ENCODE measurements at regions not wholly inside any gene's neighbourhood (a gene's known extent, or its start where the extent isn't known, plus 50 kb on each side); places are given as distances from the start of the nearest gene placed in this dataset.

DNA sequence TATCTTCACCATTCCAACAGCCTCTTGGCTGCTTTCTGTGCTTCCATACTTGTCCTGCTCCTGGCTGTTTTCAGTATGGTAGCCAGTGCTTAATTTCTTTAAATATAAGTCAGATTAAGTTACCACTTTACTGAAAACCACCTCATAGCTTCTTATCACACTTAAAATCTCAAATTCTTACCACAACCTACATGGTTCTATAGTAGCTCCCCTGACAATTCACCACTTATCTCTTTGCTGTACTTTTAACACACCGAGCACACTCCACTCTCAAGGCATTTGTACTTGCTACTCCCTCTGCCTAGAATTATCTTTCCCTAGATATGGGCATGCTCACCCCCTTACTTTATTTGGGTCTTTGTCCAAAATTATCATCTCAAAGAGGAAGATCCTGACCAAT, 369.0 kb downstream of the TENT5A start:
- POLR2A ChIA-PET (ENCODE audit: partially characterized antibody): no interaction called here

More for the DNA sequence above, 369.0 kb downstream of the TENT5A start:
- no peaks in the 10 kb centered on the region for H3K36me3 ChIP-seq (ENCODE audit: control insufficient read depth in 2 of 4, insufficient read depth in 4 of 4, low read length in 3 of 4)
- no peaks in the 10 kb centered on the region for H3K79me2 ChIP-seq (ENCODE audit: control insufficient read depth in 1 of 2, insufficient read depth in 2 of 2, low read length in 2 of 2)
- H2AFZ ChIP-seq (ENCODE audit: low read length): no peak overlapping the region
- no peak overlapping the region for H3K4me2 ChIP-seq (ENCODE audit: insufficient read depth in 1 of 2, low read depth in 2 of 2, low read length in 2 of 2)
- H3K27ac ChIP-seq (ENCODE audit: low read depth, low read length): no peak overlapping the region
- no peak overlapping the region for H2AK5ac ChIP-seq (ENCODE audit: low read depth, low read length)
- H4K5ac ChIP-seq (ENCODE audit: insufficient read length, low read depth, low read length): no peak overlapping the region
- H4K8ac ChIP-seq (ENCODE audit: extremely low read depth, insufficient read depth, low read length): no peak overlapping the region
- H3K23ac ChIP-seq (ENCODE audit: insufficient read length): no peak overlapping the region
- H3K56ac ChIP-seq (replicated peaks; ENCODE audit: insufficient read length, low read depth, low read length): no peak overlapping the region
- H3K18ac ChIP-seq (ENCODE audit: extremely low read depth, low read length): no peak overlapping the region
- H4K20me1 ChIP-seq (replicated peaks in 1 of 2; ENCODE audit: control insufficient read depth in 1 of 2, insufficient read depth in 2 of 2, low read length in 2 of 2): no peaks in the 10 kb centered on the region
- no peak overlapping the region for H2BK15ac ChIP-seq (ENCODE audit: low read length)
- no peak overlapping the region for H3K4me3 ChIP-seq (ENCODE audit: extremely low read depth in 1 of 4, insufficient read depth in 2 of 4, low read depth in 3 of 4, low read length in 4 of 4)
- no peaks in the 10 kb centered on the region for H3K23me2 ChIP-seq (ENCODE audit: low read depth, low read length)
- no peaks in the 10 kb centered on the region for H3K27me3 ChIP-seq (replicated peaks in 1 of 4; ENCODE audit: control insufficient read depth in 3 of 4, extremely low read depth in 1 of 4, insufficient read depth in 3 of 4, low read length in 3 of 4)
- FAIRE-seq (no peak), DNase-seq (ENCODE audit: low read depth in 1 of 2, low spot score in 2 of 2) (no peak)
- H3K9ac ChIP-seq (replicated peaks in 1 of 4; ENCODE audit: extremely low read depth in 1 of 4, low read depth in 3 of 4, low read length in 3 of 4): no peak overlapping the region
- no peak overlapping the region for H2BK5ac ChIP-seq (ENCODE audit: low read depth, low read length)
- CTCF ChIA-PET (ENCODE audit: partially characterized antibody): no interaction called here
- TF ChIP-seq JUN (IDR thresholded peaks at IDR 0.05; ENCODE audit: low read depth, low read length) (no peak), KDM5A (IDR thresholded peaks at IDR 0.05; ENCODE audit: low read length) (no peak), GABPA (IDR thresholded peaks at IDR 0.05; ENCODE audit: borderline replicate concordance, insufficient read depth, low read length) (no peak), CHD2 (IDR thresholded peaks at IDR 0.05; ENCODE audit: low read length) (no peak), CEBPB (IDR thresholded peaks at IDR 0.05; ENCODE audit: low read depth, low read length) (no peak), KDM1A (IDR thresholded peaks at IDR 0.05; ENCODE audit: borderline replicate concordance, low read length) (no peak)
- H2BK120ac ChIP-seq (replicated peaks; ENCODE audit: low read depth, low read length): no peak overlapping the region
- H3K79me1 ChIP-seq (ENCODE audit: low read depth, low read length): no peaks in the 10 kb centered on the region
- no peak overlapping the region for H3K14ac ChIP-seq (ENCODE audit: insufficient read length)
- no peaks in the 10 kb centered on the region for H3K4me1 ChIP-seq (replicated peaks in 1 of 4; ENCODE audit: control insufficient read depth in 3 of 4, insufficient read depth in 4 of 4, low read length in 3 of 4)
- no peak overlapping the region for H2BK20ac ChIP-seq (ENCODE audit: low read length)
- no peak overlapping the region for H2BK12ac ChIP-seq (ENCODE audit: low read depth, low read length)
- H3K9me3 ChIP-seq (ENCODE audit: insufficient read depth in 2 of 2, low read depth in 1 of 2, low read length in 1 of 2): no peaks in the 10 kb centered on the region
- no peak overlapping the region for H3K4ac ChIP-seq (replicated peaks; ENCODE audit: insufficient read length, low read depth, low read length)
- 93% methylated on average over 1 of the region's 1 CpG; no CpG with 5 or more reads in 1 of the 2 experiments for WGBS, 2 experiments (ENCODE audit: extremely low coverage in 1 of 2, insufficient coverage in 1 of 2, insufficient read length in 1 of 2, insufficient replicate concordance in 2 of 2, low coverage in 1 of 2, low lambda C conversion rate in 2 of 2, missing lambda C conversion rate in 1 of 2)
- no peak overlapping the region for H4K91ac ChIP-seq (replicated peaks; ENCODE audit: insufficient read length, low read length)

All from H1 (cell line).